Right lobe of liver (tissue), 4 donors: ENCODE measurements at regions not wholly inside any gene's neighbourhood (a gene's known extent, or its start where the extent isn't known, plus 50 kb on each side); places are given as distances from the start of the nearest gene placed in this dataset.

ENCODE experiments used
- CTCF ChIP-seq, 4 donors: fragments of 200-600 bp in 3 of 4; fragments of 450-650 bp in 1 of 4; IDR thresholded peaks; one replicate each; pipeline versions ENCODE4 v1.5.1 to v1.8.0; 2016 to 2022; ENCODE audit warnings: antibody characterized with exemption in 4 of 4, mild to moderate bottlenecking in 2 of 4
- POLR2A ChIP-seq: fragments of 450-650 bp; IDR thresholded peaks from one replicate; pipeline ENCODE4 v1.6.1; 2017; ENCODE audit warnings: antibody characterized with exemption, mild to moderate bottlenecking
- donor health status: DM: no; HTN: no; CAD: no.
- donor health status: DM: no; HTN: no; CAD: no.
- donor health status: DM: no; HTN: yes; CAD: no.

GRCh38 chr1:72412286-72412685 is 129.9 kb upstream of the NEGR1 start:
- no peak for TF ChIP-seq CTCF (IDR thresholded peaks at IDR 0.05)
- TF ChIP-seq POLR2A: no peak
